GM12892 (cell line): ENCODE measurements at regions not wholly inside any gene's neighbourhood (a gene's known extent, or its start where the extent isn't known, plus 50 kb on each side); places are given as distances from the start of the nearest gene placed in this dataset.

ENCODE experiments used
- DNase-seq: peaks from one replicate; pipeline ENCODE4 v3.0.0; 2011; ENCODE audit not compliant: insufficient read length
- FAIRE-seq: peaks from 2 replicates; lab custom pipeline; 2011; peaks lifted over from hg19 to GRCh38; lab: Jason Lieb, UNC
- POLR2A ChIP-seq: IDR thresholded peaks from 2 replicates; pipeline ENCODE4 v1.6.1; 2011; ENCODE audit warnings: low read depth, low read length, control low read depth
- POLR2AphosphoS5 ChIP-seq: IDR thresholded peaks from 2 replicates; pipeline ENCODE4 v1.6.1; 2011; ENCODE audit warnings: low read depth, low read length, control low read depth
- TAF1 ChIP-seq: IDR thresholded peaks from 2 replicates; pipeline ENCODE4 v1.6.1; 2011; ENCODE audit warnings: low read depth, mild to moderate bottlenecking, control low read depth, low read length, borderline replicate concordance

GRCh38 chr19:29092712-29093552 lies 120.0 kb downstream of the UQCRFS1 start:
- DNase-seq: no peak
- FAIRE-seq: no peak
- TF ChIP-seq TAF1 (no peak), POLR2AphosphoS5 (no peak), POLR2A (no peak)

- TF ChIP-seq POLR2AphosphoS5: no peak
- no peak for TF ChIP-seq TAF1
- no peak for TF ChIP-seq POLR2A
- DNase-seq: no peak
- FAIRE-seq: no peak
These were observed 122.0 kb downstream of the UQCRFS1 start for GRCh38 chr19:29090783-29091526.

GRCh38 chr19:29089315-29089870 lies 123.6 kb downstream of the UQCRFS1 start:
- FAIRE-seq (no peak), DNase-seq (no peak)
- TF ChIP-seq TAF1 (no peak), POLR2A (no peak), POLR2AphosphoS5 (no peak)

GRCh38 chr19:29088761-29089160 lies 124.2 kb downstream of the UQCRFS1 start:
- TF ChIP-seq TAF1: no peak
- TF ChIP-seq POLR2A: no peak
- TF ChIP-seq POLR2AphosphoS5: no peak
- FAIRE-seq: no peak

GRCh38 chr19:29086646-29087045 lies 126.3 kb downstream of the UQCRFS1 start:
- TF ChIP-seq POLR2A: no peak
- TF ChIP-seq POLR2AphosphoS5: no peak
- no peak for TF ChIP-seq TAF1
- no peak for DNase-seq
- FAIRE-seq: no peak

More at GRCh38 chr19:29088761-29089160, 124.2 kb downstream of the UQCRFS1 start:
- no peak for DNase-seq

- FAIRE-seq (no peak), DNase-seq (no peak)
- TF ChIP-seq POLR2AphosphoS5 (no peak), POLR2A (no peak), TAF1 (no peak)
These were observed 126.8 kb downstream of the UQCRFS1 start for GRCh38 chr19:29086182-29086581.

GRCh38 chr19:29085630-29086029 lies 127.3 kb downstream of the UQCRFS1 start:
- FAIRE-seq (no peak), DNase-seq (no peak)
- no peak for TF ChIP-seq POLR2A
- no peak for TF ChIP-seq TAF1
- no peak for TF ChIP-seq POLR2AphosphoS5

GRCh38 chr19:29085206-29085605 lies 127.7 kb downstream of the UQCRFS1 start:
- DNase-seq: no peak
- no peak for TF ChIP-seq POLR2A
- TF ChIP-seq POLR2AphosphoS5: no peak
- no peak for TF ChIP-seq TAF1
- no peak for FAIRE-seq

- TF ChIP-seq TAF1 (no peak), POLR2A (no peak), POLR2AphosphoS5 (no peak)
- no peak for FAIRE-seq
- no peak for DNase-seq
These were observed 128.7 kb downstream of the UQCRFS1 start for GRCh38 chr19:29084266-29084665.

GRCh38 chr19:29083863-29084262 lies 129.1 kb downstream of the UQCRFS1 start:
- TF ChIP-seq POLR2AphosphoS5 (no peak), POLR2A (no peak), TAF1 (no peak)
- FAIRE-seq (no peak), DNase-seq (no peak)

- DNase-seq (no peak), FAIRE-seq (no peak)
- TF ChIP-seq POLR2A (no peak), POLR2AphosphoS5 (no peak)
These were observed 133.5 kb downstream of the UQCRFS1 start for GRCh38 chr19:29079356-29080032.
